ENCODE measurements at regions not wholly inside any gene's neighbourhood (a gene's known extent, or its start where the extent isn't known, plus 50 kb on each side); places are given as distances from the start of the nearest gene placed in this dataset.

DNA sequence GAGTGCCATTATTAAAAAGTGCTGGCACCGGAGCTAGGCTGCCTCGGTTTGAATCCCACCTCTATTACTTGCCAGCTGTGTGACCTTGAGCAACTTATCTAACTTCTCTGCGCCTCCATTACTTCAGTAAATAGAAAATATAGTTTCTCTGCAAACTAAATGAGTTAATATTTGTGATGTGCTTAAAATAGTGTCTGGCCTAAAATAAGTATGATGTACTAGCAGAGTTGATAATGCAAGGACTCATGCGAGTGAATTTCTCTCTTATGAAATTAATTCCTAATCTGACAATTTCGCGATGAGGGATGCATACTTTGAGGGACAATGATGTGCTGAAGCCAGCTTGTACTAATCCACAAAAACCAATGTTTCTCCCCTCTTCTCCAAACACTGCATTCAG lies 180.8 kb upstream of the NTF3 start:
- H3F3A ChIP-seq (replicated peaks; ENCODE audit: low read depth) = no peaks in the 10 kb centered on the region

More for the DNA sequence above, 180.8 kb upstream of the NTF3 start:
- ATAC-seq (no peak), DNase-seq (ENCODE audit: low spot score) (no peak)
- Histone ChIP-seq H3K9me2 (ENCODE audit: insufficient read depth) (peaks cover 7% of the 10 kb centered on the region; the same call in 1 of the 2 replicates), H3K4me3 (no peak overlapping the region), H3K4me2 (no peak overlapping the region), H3K27me3 (ENCODE audit: insufficient read depth) (no peaks in the 10 kb centered on the region), H2AFZ (no peak overlapping the region), H3K79me2 (replicated peaks; ENCODE audit: insufficient read depth) (no peaks in the 10 kb centered on the region), H4K20me1 (replicated peaks; ENCODE audit: insufficient read depth) (no peaks in the 10 kb centered on the region), H3K4me1 (ENCODE audit: insufficient read depth) (peaks cover 7% of the 10 kb centered on the region; the same call in 1 of the 2 replicates), H3K36me3 (ENCODE audit: insufficient read depth) (no peaks in the 10 kb centered on the region), H3K27ac (ENCODE audit: low read depth) (no peak overlapping the region)
- H3K27me3 Mint-ChIP-seq (ENCODE audit: insufficient read depth, low read depth, poor library complexity) = no peaks in the 10 kb centered on the region
- no peak overlapping the region for H3K27ac Mint-ChIP-seq
- H3K9me3 Mint-ChIP-seq = no peaks in the 10 kb centered on the region; the same call in 2 of the 3 replicates
- TF ChIP-seq ZNF462 (CRISPR knock-in tag; IDR thresholded peaks at IDR 0.05) (no peak), JUNB (IDR thresholded peaks at IDR 0.05; ENCODE audit: unreplicated experiment) (no peak), STAT1 (IDR thresholded peaks at IDR 0.05; ENCODE audit: unreplicated experiment) (no peak), NANOG (IDR thresholded peaks at IDR 0.05; ENCODE audit: borderline replicate concordance) (no peak), EZH2 (IDR thresholded peaks at IDR 0.05; ENCODE audit: low read depth, unreplicated experiment) (no peak), POLR2AphosphoS5 (IDR thresholded peaks at IDR 0.05; ENCODE audit: low read depth) (no peak), ETS1 (IDR thresholded peaks at IDR 0.05) (no peak), EZH2phosphoT487 (IDR thresholded peaks at IDR 0.05; ENCODE audit: unreplicated experiment) (no peak), ZNF114 (CRISPR knock-in tag; IDR thresholded peaks at IDR 0.05) (no peak), CREB1 (CRISPR knock-in tag; IDR thresholded peaks at IDR 0.05; ENCODE audit: low read depth) (no peak)
- TF ChIP-seq, protein P1, sequence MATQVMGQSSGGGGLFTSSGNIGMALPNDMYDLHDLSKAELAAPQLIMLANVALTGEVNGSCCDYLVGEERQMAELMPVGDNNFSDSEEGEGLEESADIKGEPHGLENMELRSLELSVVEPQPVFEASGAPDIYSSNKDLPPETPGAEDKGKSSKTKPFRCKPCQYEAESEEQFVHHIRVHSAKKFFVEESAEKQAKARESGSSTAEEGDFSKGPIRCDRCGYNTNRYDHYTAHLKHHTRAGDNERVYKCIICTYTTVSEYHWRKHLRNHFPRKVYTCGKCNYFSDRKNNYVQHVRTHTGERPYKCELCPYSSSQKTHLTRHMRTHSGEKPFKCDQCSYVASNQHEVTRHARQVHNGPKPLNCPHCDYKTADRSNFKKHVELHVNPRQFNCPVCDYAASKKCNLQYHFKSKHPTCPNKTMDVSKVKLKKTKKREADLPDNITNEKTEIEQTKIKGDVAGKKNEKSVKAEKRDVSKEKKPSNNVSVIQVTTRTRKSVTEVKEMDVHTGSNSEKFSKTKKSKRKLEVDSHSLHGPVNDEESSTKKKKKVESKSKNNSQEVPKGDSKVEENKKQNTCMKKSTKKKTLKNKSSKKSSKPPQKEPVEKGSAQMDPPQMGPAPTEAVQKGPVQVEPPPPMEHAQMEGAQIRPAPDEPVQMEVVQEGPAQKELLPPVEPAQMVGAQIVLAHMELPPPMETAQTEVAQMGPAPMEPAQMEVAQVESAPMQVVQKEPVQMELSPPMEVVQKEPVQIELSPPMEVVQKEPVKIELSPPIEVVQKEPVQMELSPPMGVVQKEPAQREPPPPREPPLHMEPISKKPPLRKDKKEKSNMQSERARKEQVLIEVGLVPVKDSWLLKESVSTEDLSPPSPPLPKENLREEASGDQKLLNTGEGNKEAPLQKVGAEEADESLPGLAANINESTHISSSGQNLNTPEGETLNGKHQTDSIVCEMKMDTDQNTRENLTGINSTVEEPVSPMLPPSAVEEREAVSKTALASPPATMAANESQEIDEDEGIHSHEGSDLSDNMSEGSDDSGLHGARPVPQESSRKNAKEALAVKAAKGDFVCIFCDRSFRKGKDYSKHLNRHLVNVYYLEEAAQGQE (IDR thresholded peaks at IDR 0.05; ENCODE audit: unreplicated experiment) = no peak
- TF ChIP-seq, protein P2, sequence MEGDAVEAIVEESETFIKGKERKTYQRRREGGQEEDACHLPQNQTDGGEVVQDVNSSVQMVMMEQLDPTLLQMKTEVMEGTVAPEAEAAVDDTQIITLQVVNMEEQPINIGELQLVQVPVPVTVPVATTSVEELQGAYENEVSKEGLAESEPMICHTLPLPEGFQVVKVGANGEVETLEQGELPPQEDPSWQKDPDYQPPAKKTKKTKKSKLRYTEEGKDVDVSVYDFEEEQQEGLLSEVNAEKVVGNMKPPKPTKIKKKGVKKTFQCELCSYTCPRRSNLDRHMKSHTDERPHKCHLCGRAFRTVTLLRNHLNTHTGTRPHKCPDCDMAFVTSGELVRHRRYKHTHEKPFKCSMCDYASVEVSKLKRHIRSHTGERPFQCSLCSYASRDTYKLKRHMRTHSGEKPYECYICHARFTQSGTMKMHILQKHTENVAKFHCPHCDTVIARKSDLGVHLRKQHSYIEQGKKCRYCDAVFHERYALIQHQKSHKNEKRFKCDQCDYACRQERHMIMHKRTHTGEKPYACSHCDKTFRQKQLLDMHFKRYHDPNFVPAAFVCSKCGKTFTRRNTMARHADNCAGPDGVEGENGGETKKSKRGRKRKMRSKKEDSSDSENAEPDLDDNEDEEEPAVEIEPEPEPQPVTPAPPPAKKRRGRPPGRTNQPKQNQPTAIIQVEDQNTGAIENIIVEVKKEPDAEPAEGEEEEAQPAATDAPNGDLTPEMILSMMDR (conservative IDR thresholded peaks at IDR 0.05; ENCODE audit: low read depth in 2 of 2) = no peak
- peaks cover under 1% of the 10 kb centered on the region; the same call in 1 of the 3 replicates for H3K36me3 Mint-ChIP-seq (ENCODE audit: low read depth)
- H3K4me3 Mint-ChIP-seq = no peak overlapping the region
- peaks cover 13% of the 10 kb centered on the region for H3K4me1 Mint-ChIP-seq
